ENCODE measurements at regions not wholly inside any gene's neighbourhood (a gene's known extent, or its start where the extent isn't known, plus 50 kb on each side); places are given as distances from the start of the nearest gene placed in this dataset.

GRCh38 chr7:20560325-20561180 lies 54.9 kb upstream of the ABCB5 start:
- intact Hi-C loops (cut with DNase I) = no loop called here
- DNase-seq = no peak

GRCh38 chr7:20561466-20561865 lies 54.0 kb upstream of the ABCB5 start:
- intact Hi-C loops (cut with DNase I) = no loop called here
- no peak for ATAC-seq
- no peak for DNase-seq

More at GRCh38 chr7:20560325-20561180, 54.9 kb upstream of the ABCB5 start:
- ATAC-seq = no peak

GRCh38 chr7:20561908-20562307 lies 53.6 kb upstream of the ABCB5 start:
- intact Hi-C loops (cut with DNase I) = no loop called here
- DNase-seq (no peak), ATAC-seq (no peak)

- ATAC-seq (no peak), DNase-seq (no peak)
- intact Hi-C loops (cut with DNase I) = no loop called here
Observed at GRCh38 chr7:20562461-20562860, 53.0 kb upstream of the ABCB5 start.

Measured in left cardiac atrium (tissue), 4 donors.